ENCODE measurements at regions not wholly inside any gene's neighbourhood (a gene's known extent, or its start where the extent isn't known, plus 50 kb on each side); places are given as distances from the start of the nearest gene placed in this dataset.

GRCh38 chr2:239697399-239698164 lies 296.8 kb upstream of the HDAC4 start:
- no peak for DNase-seq (ENCODE audit: low read depth)

GRCh38 chr2:239696559-239697207 lies 295.9 kb upstream of the HDAC4 start:
- DNase-seq (ENCODE audit: low read depth): no peak
- TF ChIP-seq CTCF (conservative IDR thresholded peaks at IDR 0.05; ENCODE audit: control insufficient read depth, insufficient read depth, low read depth, low read length): no peak

More at GRCh38 chr2:239697399-239698164, 296.8 kb upstream of the HDAC4 start:
- H3K4me3 ChIP-seq (ENCODE audit: control insufficient read depth, low read depth, low read length): no peak overlapping the region
- TF ChIP-seq CTCF (conservative IDR thresholded peaks at IDR 0.05; ENCODE audit: control insufficient read depth, insufficient read depth, low read depth, low read length): no peak

GRCh38 chr2:239695728-239696240 lies 295.0 kb upstream of the HDAC4 start:
- H3K4me3 ChIP-seq (ENCODE audit: control insufficient read depth, low read depth, low read length): no peak overlapping the region
- no peak for TF ChIP-seq CTCF (conservative IDR thresholded peaks at IDR 0.05; ENCODE audit: control insufficient read depth, insufficient read depth, low read depth, low read length)
- DNase-seq (ENCODE audit: low read depth): no peak

More at GRCh38 chr2:239696559-239697207, 295.9 kb upstream of the HDAC4 start:
- H3K4me3 ChIP-seq (ENCODE audit: control insufficient read depth, low read depth, low read length): no peak overlapping the region

- H3K4me3 ChIP-seq (ENCODE audit: control insufficient read depth, low read depth, low read length): no peak overlapping the region
- no peak for TF ChIP-seq CTCF (conservative IDR thresholded peaks at IDR 0.05; ENCODE audit: control insufficient read depth, insufficient read depth, low read depth, low read length)
- no peak for DNase-seq (ENCODE audit: low read depth)
Measured at GRCh38 chr2:239695106-239695727, 294.4 kb upstream of the HDAC4 start.

- no peak for TF ChIP-seq CTCF (conservative IDR thresholded peaks at IDR 0.05; ENCODE audit: control insufficient read depth, insufficient read depth, low read depth, low read length)
- no peak overlapping the region for H3K4me3 ChIP-seq (ENCODE audit: control insufficient read depth, low read depth, low read length)
- DNase-seq (ENCODE audit: low read depth): no peak
Measured at GRCh38 chr2:239694487-239694886, 293.7 kb upstream of the HDAC4 start.

- no peak for DNase-seq (ENCODE audit: low read depth)
- H3K4me3 ChIP-seq (ENCODE audit: control insufficient read depth, low read depth, low read length): no peak overlapping the region
- TF ChIP-seq CTCF (conservative IDR thresholded peaks at IDR 0.05; ENCODE audit: control insufficient read depth, insufficient read depth, low read depth, low read length): no peak
Measured at GRCh38 chr2:239693761-239694415, 293.1 kb upstream of the HDAC4 start.
